ENCODE measurements at regions not wholly inside any gene's neighbourhood (a gene's known extent, or its start where the extent isn't known, plus 50 kb on each side); places are given as distances from the start of the nearest gene placed in this dataset.

DNA sequence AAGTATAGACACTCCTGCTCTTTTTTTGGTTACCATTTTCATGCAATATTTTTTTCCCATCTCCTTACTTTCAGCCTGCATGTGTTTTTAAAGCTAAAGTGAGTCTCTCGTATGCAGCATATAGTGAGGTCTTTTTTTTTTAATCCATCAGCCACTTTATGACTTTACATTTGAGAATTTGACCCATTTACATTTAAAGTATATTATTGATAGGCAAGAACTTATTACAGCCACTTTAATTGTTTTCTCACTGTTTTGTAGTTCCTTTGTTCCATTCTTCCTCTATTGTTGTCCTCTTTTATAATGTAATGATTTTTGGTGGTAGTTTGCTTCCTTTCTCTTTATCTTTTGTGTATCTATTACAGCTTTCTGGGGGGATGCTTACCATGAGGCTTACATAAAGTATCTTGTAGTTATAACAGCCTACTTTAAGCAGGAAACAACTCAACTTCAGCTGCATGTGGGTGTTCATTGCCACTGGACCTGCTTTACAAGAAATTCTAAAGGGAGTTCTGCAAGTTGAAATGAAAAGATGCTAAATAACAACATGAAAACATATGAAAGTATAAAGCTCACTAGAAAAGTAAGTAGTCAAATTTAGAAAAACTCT is 71.8 kb downstream of the TNFAIP3 start (continued):
- TF ChIP-seq, protein P1, sequence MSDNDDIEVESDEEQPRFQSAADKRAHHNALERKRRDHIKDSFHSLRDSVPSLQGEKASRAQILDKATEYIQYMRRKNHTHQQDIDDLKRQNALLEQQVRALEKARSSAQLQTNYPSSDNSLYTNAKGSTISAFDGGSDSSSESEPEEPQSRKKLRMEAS (CRISPR knock-in tag; IDR thresholded peaks at IDR 0.05), result no peak
- TF ChIP-seq, protein P2, sequence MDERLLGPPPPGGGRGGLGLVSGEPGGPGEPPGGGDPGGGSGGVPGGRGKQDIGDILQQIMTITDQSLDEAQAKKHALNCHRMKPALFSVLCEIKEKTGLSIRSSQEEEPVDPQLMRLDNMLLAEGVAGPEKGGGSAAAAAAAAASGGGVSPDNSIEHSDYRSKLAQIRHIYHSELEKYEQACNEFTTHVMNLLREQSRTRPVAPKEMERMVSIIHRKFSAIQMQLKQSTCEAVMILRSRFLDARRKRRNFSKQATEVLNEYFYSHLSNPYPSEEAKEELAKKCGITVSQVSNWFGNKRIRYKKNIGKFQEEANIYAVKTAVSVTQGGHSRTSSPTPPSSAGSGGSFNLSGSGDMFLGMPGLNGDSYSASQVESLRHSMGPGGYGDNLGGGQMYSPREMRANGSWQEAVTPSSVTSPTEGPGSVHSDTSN (CRISPR knock-in tag; IDR thresholded peaks at IDR 0.05; ENCODE audit: low read depth), result no peak
- TF ChIP-seq, protein P2 (tag; conservative IDR thresholded peaks at IDR 0.05; ENCODE audit: low read depth), result no peak
- TF ChIP-seq FOS (IDR thresholded peaks at IDR 0.05; ENCODE audit: extremely low read depth, insufficient read length) (no peak), BMI1 (IDR thresholded peaks at IDR 0.05; ENCODE audit: low read length) (no peak), ZNF668 (CRISPR knock-in tag; IDR thresholded peaks at IDR 0.05) (no peak), RBM39 (optimal IDR thresholded peaks at IDR 0.05; ENCODE audit: low read depth, low read length) (no peak)
- TF ChIP-seq, protein P3, sequence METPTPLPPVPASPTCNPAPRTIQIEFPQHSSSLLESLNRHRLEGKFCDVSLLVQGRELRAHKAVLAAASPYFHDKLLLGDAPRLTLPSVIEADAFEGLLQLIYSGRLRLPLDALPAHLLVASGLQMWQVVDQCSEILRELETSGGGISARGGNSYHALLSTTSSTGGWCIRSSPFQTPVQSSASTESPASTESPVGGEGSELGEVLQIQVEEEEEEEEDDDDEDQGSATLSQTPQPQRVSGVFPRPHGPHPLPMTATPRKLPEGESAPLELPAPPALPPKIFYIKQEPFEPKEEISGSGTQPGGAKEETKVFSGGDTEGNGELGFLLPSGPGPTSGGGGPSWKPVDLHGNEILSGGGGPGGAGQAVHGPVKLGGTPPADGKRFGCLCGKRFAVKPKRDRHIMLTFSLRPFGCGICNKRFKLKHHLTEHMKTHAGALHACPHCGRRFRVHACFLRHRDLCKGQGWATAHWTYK (CRISPR knock-in tag; IDR thresholded peaks at IDR 0.05), result no peak

Data from K562 (cell line).